ENCODE measurements at regions not wholly inside any gene's neighbourhood (a gene's known extent, or its start where the extent isn't known, plus 50 kb on each side); places are given as distances from the start of the nearest gene placed in this dataset.

DNA sequence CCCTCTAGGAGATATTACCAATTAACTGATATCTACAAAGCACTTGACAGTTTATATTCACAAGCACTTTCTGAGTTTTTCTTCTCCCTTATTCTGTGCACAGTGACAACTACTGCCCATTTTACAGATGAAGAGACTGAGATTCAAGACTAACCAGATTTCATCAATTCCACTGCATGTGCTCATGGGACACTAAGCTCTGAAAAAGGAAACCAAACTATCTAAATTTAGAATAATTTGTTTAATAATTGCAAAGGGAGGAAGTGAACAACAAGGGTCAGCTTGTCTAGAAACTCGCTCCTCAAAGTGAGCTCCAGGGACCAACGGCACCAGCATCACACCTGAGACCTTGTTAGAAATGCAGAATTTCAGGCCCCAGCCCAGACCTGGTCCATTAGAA lies 50.8 kb upstream of the MYLIP start:
- H3K27me3 Mint-ChIP-seq = peaks cover 8% of the 10 kb centered on the region
- no peak overlapping the region for H3K4me3 Mint-ChIP-seq
- no peak for ATAC-seq (replicated peaks; ENCODE audit: extremely low read depth, poor library complexity, severe bottlenecking)

GRCh38 chr6:16069671-16070070 lies 59.2 kb upstream of the MYLIP start:
- Mint-ChIP-seq H3K36me3 (ENCODE audit: insufficient read depth) (no peaks in the 10 kb centered on the region), H3K4me3 (no peak overlapping the region), H3K27ac (ENCODE audit: low read depth) (no peak overlapping the region), H3K4me1 (no peaks in the 10 kb centered on the region), H3K9me3 (no peaks in the 10 kb centered on the region), H3K27me3 (peaks cover 30% of the 10 kb centered on the region)
- no peak for DNase-seq (ENCODE audit: low spot score in 2 of 2)
- no peak for ATAC-seq (replicated peaks; ENCODE audit: extremely low read depth, poor library complexity, severe bottlenecking)

More for the DNA sequence above, 50.8 kb upstream of the MYLIP start:
- Mint-ChIP-seq H3K36me3 (ENCODE audit: insufficient read depth) (no peaks in the 10 kb centered on the region), H3K4me1 (no peaks in the 10 kb centered on the region), H3K9me3 (no peaks in the 10 kb centered on the region), H3K27ac (ENCODE audit: low read depth) (no peak overlapping the region)
- DNase-seq (ENCODE audit: low spot score in 2 of 2) = no peak

- ATAC-seq (replicated peaks; ENCODE audit: extremely low read depth, poor library complexity, severe bottlenecking) = no peak
- Mint-ChIP-seq H3K4me3 (no peak overlapping the region), H3K27me3 (peaks cover 30% of the 10 kb centered on the region), H3K27ac (ENCODE audit: low read depth) (no peak overlapping the region), H3K36me3 (ENCODE audit: insufficient read depth) (no peaks in the 10 kb centered on the region), H3K9me3 (no peaks in the 10 kb centered on the region), H3K4me1 (no peaks in the 10 kb centered on the region)
- no peak for DNase-seq (ENCODE audit: low spot score in 2 of 2)
These were observed 59.7 kb upstream of the MYLIP start for GRCh38 chr6:16069222-16069621.

DNA sequence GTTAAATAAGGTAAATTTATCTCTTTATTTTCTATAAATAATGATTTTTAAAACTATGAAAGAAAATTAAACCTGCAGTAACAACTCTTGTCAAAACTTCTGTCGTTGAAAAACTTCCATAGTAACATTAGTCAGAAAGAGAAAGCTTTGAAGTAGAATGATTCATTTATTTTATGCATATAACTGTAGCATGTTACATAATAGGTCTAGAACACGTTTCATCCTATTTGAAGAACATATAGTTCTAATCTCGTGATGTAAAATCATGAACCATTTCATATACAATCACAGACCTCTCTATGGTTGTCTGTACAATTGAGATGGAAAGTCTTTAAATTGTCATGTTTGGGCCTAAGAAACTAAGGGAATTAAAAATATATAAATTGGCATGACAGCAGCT lies 61.3 kb upstream of the MYLIP start:
- no peak overlapping the region for H3K4me3 Mint-ChIP-seq
- no peaks in the 10 kb centered on the region for H3K4me1 Mint-ChIP-seq
- no peak for DNase-seq (ENCODE audit: low spot score in 2 of 2)
- H3K9me3 Mint-ChIP-seq = no peaks in the 10 kb centered on the region
- H3K27me3 Mint-ChIP-seq = peaks cover 17% of the 10 kb centered on the region
- ATAC-seq (replicated peaks; ENCODE audit: extremely low read depth, poor library complexity, severe bottlenecking) = no peak
- no peaks in the 10 kb centered on the region for H3K36me3 Mint-ChIP-seq (ENCODE audit: insufficient read depth)
- no peak overlapping the region for H3K27ac Mint-ChIP-seq (ENCODE audit: low read depth)

DNA sequence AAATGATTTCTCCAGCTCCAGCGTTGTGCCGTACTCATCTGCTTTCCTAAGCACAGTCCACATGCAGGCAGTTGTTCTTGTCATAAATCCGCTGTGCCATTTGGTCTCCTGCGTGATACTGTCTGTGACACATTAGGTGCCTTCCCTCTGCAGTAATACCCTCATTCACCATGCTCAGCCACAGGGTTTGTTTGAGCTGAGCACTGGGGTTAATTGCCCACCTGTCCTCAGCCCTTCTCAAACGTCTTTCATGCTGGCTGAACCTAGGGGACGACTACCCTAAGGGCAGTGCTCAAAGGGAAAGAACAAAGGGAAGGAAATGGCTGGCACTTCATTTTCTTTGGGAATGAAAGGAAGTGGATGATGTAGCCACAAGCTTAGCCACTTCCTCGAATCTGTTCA lies 64.2 kb upstream of the MYLIP start:
- Mint-ChIP-seq H3K4me3 (no peak overlapping the region), H3K27me3 (no peaks in the 10 kb centered on the region)

GRCh38 chr6:16063580-16063979 lies 65.3 kb upstream of the MYLIP start:
- Mint-ChIP-seq H3K36me3 (ENCODE audit: insufficient read depth) (no peaks in the 10 kb centered on the region), H3K4me1 (no peaks in the 10 kb centered on the region), H3K9me3 (no peaks in the 10 kb centered on the region), H3K27ac (ENCODE audit: low read depth) (no peak overlapping the region), H3K4me3 (no peak overlapping the region), H3K27me3 (no peaks in the 10 kb centered on the region)
- no peak for ATAC-seq (replicated peaks; ENCODE audit: extremely low read depth, poor library complexity, severe bottlenecking)
- DNase-seq (ENCODE audit: low spot score in 2 of 2) = no peak

More for the DNA sequence above, 64.2 kb upstream of the MYLIP start:
- no peak overlapping the region for H3K27ac Mint-ChIP-seq (ENCODE audit: low read depth)
- no peaks in the 10 kb centered on the region for H3K4me1 Mint-ChIP-seq
- DNase-seq (ENCODE audit: low spot score in 2 of 2) (no peak), ATAC-seq (replicated peaks; ENCODE audit: extremely low read depth, poor library complexity, severe bottlenecking) (no peak)
- H3K36me3 Mint-ChIP-seq (ENCODE audit: insufficient read depth) = no peaks in the 10 kb centered on the region
- H3K9me3 Mint-ChIP-seq = no peaks in the 10 kb centered on the region

GRCh38 chr6:16061818-16062217 lies 67.1 kb upstream of the MYLIP start:
- H3K27me3 Mint-ChIP-seq = no peaks in the 10 kb centered on the region
- no peaks in the 10 kb centered on the region for H3K4me1 Mint-ChIP-seq
- no peaks in the 10 kb centered on the region for H3K9me3 Mint-ChIP-seq
- H3K4me3 Mint-ChIP-seq = no peak overlapping the region
- no peak for DNase-seq (ENCODE audit: low spot score in 2 of 2)
- ATAC-seq (replicated peaks; ENCODE audit: extremely low read depth, poor library complexity, severe bottlenecking) = no peak
- no peaks in the 10 kb centered on the region for H3K36me3 Mint-ChIP-seq (ENCODE audit: insufficient read depth)
- no peak overlapping the region for H3K27ac Mint-ChIP-seq (ENCODE audit: low read depth)

- Mint-ChIP-seq H3K4me3 (no peak overlapping the region), H3K27me3 (no peaks in the 10 kb centered on the region), H3K27ac (ENCODE audit: low read depth) (no peak overlapping the region), H3K9me3 (no peaks in the 10 kb centered on the region), H3K4me1 (no peaks in the 10 kb centered on the region), H3K36me3 (ENCODE audit: insufficient read depth) (no peaks in the 10 kb centered on the region)
- ATAC-seq (replicated peaks; ENCODE audit: extremely low read depth, poor library complexity, severe bottlenecking) = no peak
- no peak for DNase-seq (ENCODE audit: low spot score in 2 of 2)
These were observed 68.8 kb upstream of the MYLIP start for GRCh38 chr6:16060039-16060438.

DNA sequence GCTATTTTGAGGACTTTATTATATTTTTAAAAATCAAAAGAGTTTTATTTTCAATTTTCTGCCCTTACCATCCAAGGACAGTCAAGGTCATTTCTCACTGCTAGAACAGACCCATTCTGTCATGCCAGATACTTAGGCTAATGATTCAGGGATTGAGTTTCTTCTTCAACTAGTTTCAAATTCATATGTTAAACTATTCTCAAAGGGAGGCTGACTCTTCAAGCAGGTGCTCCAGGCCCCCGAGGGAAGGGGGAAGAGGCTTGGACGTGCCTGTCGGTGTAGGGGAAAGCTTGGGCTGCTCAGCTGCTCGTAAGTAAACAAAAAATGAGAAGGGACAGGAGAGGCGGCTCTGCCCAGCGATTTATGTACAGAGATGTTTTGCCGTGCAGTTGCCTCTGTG lies 69.4 kb upstream of the MYLIP start:
- Mint-ChIP-seq H3K27me3 (no peaks in the 10 kb centered on the region), H3K4me3 (no peak overlapping the region), H3K4me1 (no peaks in the 10 kb centered on the region), H3K9me3 (no peaks in the 10 kb centered on the region), H3K27ac (ENCODE audit: low read depth) (no peak overlapping the region), H3K36me3 (ENCODE audit: insufficient read depth) (no peaks in the 10 kb centered on the region)
- DNase-seq (ENCODE audit: low spot score in 2 of 2) (no peak), ATAC-seq (replicated peaks; ENCODE audit: extremely low read depth, poor library complexity, severe bottlenecking) (no peak)

GRCh38 chr6:16058929-16059345 lies 69.9 kb upstream of the MYLIP start:
- ATAC-seq (replicated peaks; ENCODE audit: extremely low read depth, poor library complexity, severe bottlenecking) = no peak
- no peak overlapping the region for H3K27ac Mint-ChIP-seq (ENCODE audit: low read depth)

GRCh38 chr6:16058201-16058928 lies 70.5 kb upstream of the MYLIP start:
- no peaks in the 10 kb centered on the region for H3K4me1 Mint-ChIP-seq
- ATAC-seq (replicated peaks; ENCODE audit: extremely low read depth, poor library complexity, severe bottlenecking) (no peak), DNase-seq (ENCODE audit: low spot score in 2 of 2) (no peak)
- no peak overlapping the region for H3K27ac Mint-ChIP-seq (ENCODE audit: low read depth)
- no peaks in the 10 kb centered on the region for H3K9me3 Mint-ChIP-seq
- H3K36me3 Mint-ChIP-seq (ENCODE audit: insufficient read depth) = no peaks in the 10 kb centered on the region
- H3K4me3 Mint-ChIP-seq = no peak overlapping the region
- H3K27me3 Mint-ChIP-seq = no peaks in the 10 kb centered on the region

More at GRCh38 chr6:16058929-16059345, 69.9 kb upstream of the MYLIP start:
- DNase-seq (ENCODE audit: low spot score in 2 of 2) = no peak
- Mint-ChIP-seq H3K4me1 (no peaks in the 10 kb centered on the region), H3K36me3 (ENCODE audit: insufficient read depth) (no peaks in the 10 kb centered on the region), H3K9me3 (no peaks in the 10 kb centered on the region), H3K4me3 (no peak overlapping the region), H3K27me3 (no peaks in the 10 kb centered on the region)

- H3K27ac Mint-ChIP-seq (ENCODE audit: low read depth) = no peak overlapping the region
These were observed 71.4 kb upstream of the MYLIP start for GRCh38 chr6:16057446-16057845.

GRCh38 chr6:16056263-16056870 lies 72.5 kb upstream of the MYLIP start:
- Mint-ChIP-seq H3K4me1 (no peaks in the 10 kb centered on the region), H3K27ac (ENCODE audit: low read depth) (no peak overlapping the region), H3K36me3 (ENCODE audit: insufficient read depth) (no peaks in the 10 kb centered on the region), H3K27me3 (no peaks in the 10 kb centered on the region), H3K4me3 (no peak overlapping the region), H3K9me3 (no peaks in the 10 kb centered on the region)
- DNase-seq (ENCODE audit: low spot score in 2 of 2) (no peak), ATAC-seq (replicated peaks; ENCODE audit: extremely low read depth, poor library complexity, severe bottlenecking) (no peak)

More at GRCh38 chr6:16057446-16057845, 71.4 kb upstream of the MYLIP start:
- Mint-ChIP-seq H3K9me3 (no peaks in the 10 kb centered on the region), H3K4me1 (no peaks in the 10 kb centered on the region), H3K36me3 (ENCODE audit: insufficient read depth) (no peaks in the 10 kb centered on the region), H3K27me3 (no peaks in the 10 kb centered on the region), H3K4me3 (no peak overlapping the region)
- DNase-seq (ENCODE audit: low spot score in 2 of 2) = no peak
- ATAC-seq (replicated peaks; ENCODE audit: extremely low read depth, poor library complexity, severe bottlenecking) = no peak
